Hepatocyte (in vitro differentiated cells): ENCODE measurements at regions not wholly inside any gene's neighbourhood (a gene's known extent, or its start where the extent isn't known, plus 50 kb on each side); places are given as distances from the start of the nearest gene placed in this dataset.
"Not testable (repeated sequence)": the region's sequence is repeated elsewhere in the genome, so short reads cannot be mapped to it uniquely, and the experiment has no call there.

ENCODE experiments used
- DNase-seq: peaks from one replicate; pipeline ENCODE4 v3.0.0-alpha.2; 2016; ENCODE audit warnings: low spot score
- H2AFZ ChIP-seq: fragments of 200-600 bp; sonication (generic); 2 replicates; pipeline ENCODE4 v1.6.0; 2016; ENCODE audit warnings: antibody characterized with exemption, mild to moderate bottlenecking
- H3K27ac ChIP-seq: fragments of 200-600 bp; sonication (generic); 2 replicates; pipeline ENCODE4 v1.5.1; 2016; ENCODE audit warnings: mild to moderate bottlenecking
- H3K27me3 ChIP-seq: fragments of 200-600 bp; sonication (generic); 2 replicates; pipeline ENCODE4 v1.6.1; 2016
- H3K36me3 ChIP-seq: fragments of 200-600 bp; sonication (generic); replicated peaks from 2 replicates; pipeline ENCODE4 v1.5.1; 2016; ENCODE audit warnings: low read depth; ENCODE audit not compliant: insufficient read depth
- H3K4me1 ChIP-seq: fragments of 200-600 bp; sonication (generic); 2 replicates; pipeline ENCODE4 v1.5.1; 2016; ENCODE audit warnings: mild to moderate bottlenecking, moderate library complexity; ENCODE audit not compliant: insufficient read depth
- H3K4me2 ChIP-seq: fragments of 200-600 bp; sonication (generic); 2 replicates; pipeline ENCODE4 v1.6.0; 2016
- H3K4me3 ChIP-seq: fragments of 200-600 bp; sonication (generic); 2 replicates; pipeline ENCODE4 v1.5.1; 2016; ENCODE audit warnings: mild to moderate bottlenecking
- H3K79me2 ChIP-seq: fragments of 200-600 bp; sonication (generic); 2 replicates; pipeline ENCODE4 v1.6.0; 2017; ENCODE audit warnings: mild to moderate bottlenecking
- H3K9me2 ChIP-seq: fragments of 200-600 bp; sonication (generic); replicated peaks from 2 replicates; pipeline ENCODE4 v1.6.0; 2017; ENCODE audit warnings: mild to moderate bottlenecking; ENCODE audit not compliant: insufficient read depth
- H3K9me3 ChIP-seq: fragments of 200-600 bp; sonication (generic); 2 replicates; pipeline ENCODE4 v1.5.1; 2016; ENCODE audit warnings: low read depth, mild to moderate bottlenecking
- H4K20me1 ChIP-seq: fragments of 200-600 bp; sonication (generic); 2 replicates; pipeline ENCODE4 v1.6.0; 2016; ENCODE audit warnings: mild to moderate bottlenecking; ENCODE audit not compliant: insufficient read depth, poor library complexity, severe bottlenecking
- EZH2 ChIP-seq: fragments of 200-600 bp; sonication (generic); IDR thresholded peaks from 2 replicates; pipeline ENCODE4 v1.6.1; 2016; ENCODE audit warnings: antibody characterized with exemption, mild to moderate bottlenecking, borderline replicate concordance
- EZH2phosphoT487 ChIP-seq: fragments of 200-600 bp; sonication (generic); IDR thresholded peaks from one replicate; pipeline ENCODE4 v1.6.1; 2018; ENCODE audit warnings: antibody characterized with exemption, mild to moderate bottlenecking, low read depth, moderate library complexity; ENCODE audit not compliant: unreplicated experiment, severe bottlenecking
- WGBS: methylation state at CpG from one replicate; pipeline ENCODE4 v1.1.6; 2016; ENCODE audit warnings: low lambda C conversion rate; ENCODE audit errors: missing lambda C conversion rate; 5-methylcytosine and 5-hydroxymethylcytosine counted together
- TF ChIP-seq, protein P1 (sequence below): fragments of 200-600 bp; sonication (generic); IDR thresholded peaks from 2 replicates; pipeline ENCODE4 v1.5.1; 2016; ENCODE audit warnings: antibody characterized with exemption, mild to moderate bottlenecking; ENCODE audit not compliant: poor library complexity

DNA sequence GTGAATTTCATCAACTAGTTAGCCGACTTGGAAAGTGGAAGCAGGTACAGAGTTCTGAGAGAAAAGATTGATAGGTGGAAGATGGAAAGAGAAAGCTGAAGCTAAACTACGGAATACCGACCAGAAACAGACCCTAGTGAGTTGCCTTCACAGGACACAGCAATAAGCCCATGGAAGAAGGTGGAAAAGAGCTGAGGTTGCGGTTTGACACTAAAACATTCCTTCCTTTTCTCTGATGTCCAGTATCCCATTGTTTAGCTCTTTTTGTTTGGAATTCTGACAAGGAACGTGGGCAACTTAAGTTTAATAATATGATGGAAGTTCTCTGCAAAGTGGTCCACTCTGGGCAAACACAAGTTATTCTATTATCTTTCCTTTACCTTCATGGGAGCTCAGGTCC is 110.1 kb upstream of the ADTRP start:
- DNase-seq, result no peak
- TF ChIP-seq EZH2phosphoT487, result no peak
- no peak for TF ChIP-seq EZH2
- TF ChIP-seq, protein P1, sequence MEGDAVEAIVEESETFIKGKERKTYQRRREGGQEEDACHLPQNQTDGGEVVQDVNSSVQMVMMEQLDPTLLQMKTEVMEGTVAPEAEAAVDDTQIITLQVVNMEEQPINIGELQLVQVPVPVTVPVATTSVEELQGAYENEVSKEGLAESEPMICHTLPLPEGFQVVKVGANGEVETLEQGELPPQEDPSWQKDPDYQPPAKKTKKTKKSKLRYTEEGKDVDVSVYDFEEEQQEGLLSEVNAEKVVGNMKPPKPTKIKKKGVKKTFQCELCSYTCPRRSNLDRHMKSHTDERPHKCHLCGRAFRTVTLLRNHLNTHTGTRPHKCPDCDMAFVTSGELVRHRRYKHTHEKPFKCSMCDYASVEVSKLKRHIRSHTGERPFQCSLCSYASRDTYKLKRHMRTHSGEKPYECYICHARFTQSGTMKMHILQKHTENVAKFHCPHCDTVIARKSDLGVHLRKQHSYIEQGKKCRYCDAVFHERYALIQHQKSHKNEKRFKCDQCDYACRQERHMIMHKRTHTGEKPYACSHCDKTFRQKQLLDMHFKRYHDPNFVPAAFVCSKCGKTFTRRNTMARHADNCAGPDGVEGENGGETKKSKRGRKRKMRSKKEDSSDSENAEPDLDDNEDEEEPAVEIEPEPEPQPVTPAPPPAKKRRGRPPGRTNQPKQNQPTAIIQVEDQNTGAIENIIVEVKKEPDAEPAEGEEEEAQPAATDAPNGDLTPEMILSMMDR, result no peak
- H2AFZ ChIP-seq, result no peak overlapping the region
- H4K20me1 ChIP-seq, result no peaks in the 10 kb centered on the region
- H3K4me2 ChIP-seq, result no peak overlapping the region
- H3K27ac ChIP-seq, result no peak overlapping the region
- H3K36me3 ChIP-seq, result no peaks in the 10 kb centered on the region
- 96% methylated on average over 5 of the region's 5 CpGs for WGBS
- H3K27me3 ChIP-seq, result no peaks in the 10 kb centered on the region
- no peaks in the 10 kb centered on the region for H3K9me2 ChIP-seq
- H3K79me2 ChIP-seq, result no peaks in the 10 kb centered on the region
- H3K9me3 ChIP-seq, result no peaks in the 10 kb centered on the region
- no peaks in the 10 kb centered on the region for H3K4me1 ChIP-seq
- H3K4me3 ChIP-seq, result no peak overlapping the region

DNA sequence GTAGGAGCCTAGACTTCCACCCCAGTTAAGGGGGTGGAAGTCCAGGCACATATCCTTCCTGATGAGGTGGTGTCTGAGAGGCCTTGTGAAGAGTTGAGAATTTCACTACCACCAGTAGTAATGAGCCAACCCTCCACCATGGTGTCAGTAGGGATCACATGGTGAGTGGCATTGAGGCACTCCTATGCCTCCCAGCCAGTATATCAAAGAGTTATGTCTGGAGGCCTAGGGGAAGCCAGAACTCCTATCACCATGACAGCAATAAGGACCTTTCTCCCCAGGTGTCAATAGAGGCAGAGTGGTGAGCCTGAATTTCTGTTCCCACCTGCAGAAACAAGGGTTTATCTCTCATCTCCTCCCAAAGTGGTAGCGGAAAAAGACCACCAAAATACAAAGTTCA is 106.6 kb upstream of the ADTRP start:
- Histone ChIP-seq H2AFZ (no peak overlapping the region), H3K9me2 (no peaks in the 10 kb centered on the region)
- TF ChIP-seq, protein P1, result no peak
- TF ChIP-seq EZH2, result no peak
- no peak for TF ChIP-seq EZH2phosphoT487

DNA sequence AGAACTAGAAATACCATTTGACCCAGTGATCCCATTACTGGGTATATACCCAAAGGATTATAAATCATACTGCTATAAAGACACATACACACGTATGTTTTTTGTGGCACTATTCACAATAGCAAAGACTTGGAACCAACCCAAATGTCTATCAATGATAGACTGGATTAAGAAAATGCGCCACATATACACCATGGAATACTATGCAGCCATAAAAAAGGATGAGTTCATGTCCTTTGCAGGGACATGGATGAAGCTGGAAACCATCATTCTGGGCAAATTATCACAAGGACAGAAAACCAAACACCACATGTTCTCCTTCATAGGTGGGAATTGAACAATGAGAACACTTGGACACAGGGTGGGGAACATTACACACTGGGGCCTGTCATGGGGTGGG is 104.9 kb upstream of the ADTRP start:
- 100% methylated on average over 2 of the region's 2 CpGs for WGBS
- H4K20me1 ChIP-seq, result not testable (repeated sequence)

More for the DNA sequence above, 106.6 kb upstream of the ADTRP start:
- Histone ChIP-seq H3K36me3 (no peaks in the 10 kb centered on the region), H3K79me2 (no peaks in the 10 kb centered on the region), H4K20me1 (no peaks in the 10 kb centered on the region), H3K9me3 (no peaks in the 10 kb centered on the region), H3K4me3 (no peak overlapping the region), H3K4me2 (no peak overlapping the region), H3K4me1 (no peaks in the 10 kb centered on the region), H3K27ac (no peak overlapping the region), H3K27me3 (no peaks in the 10 kb centered on the region)
- no peak for DNase-seq
- WGBS, result 100% methylated on average over 1 of the region's 1 CpG

DNA sequence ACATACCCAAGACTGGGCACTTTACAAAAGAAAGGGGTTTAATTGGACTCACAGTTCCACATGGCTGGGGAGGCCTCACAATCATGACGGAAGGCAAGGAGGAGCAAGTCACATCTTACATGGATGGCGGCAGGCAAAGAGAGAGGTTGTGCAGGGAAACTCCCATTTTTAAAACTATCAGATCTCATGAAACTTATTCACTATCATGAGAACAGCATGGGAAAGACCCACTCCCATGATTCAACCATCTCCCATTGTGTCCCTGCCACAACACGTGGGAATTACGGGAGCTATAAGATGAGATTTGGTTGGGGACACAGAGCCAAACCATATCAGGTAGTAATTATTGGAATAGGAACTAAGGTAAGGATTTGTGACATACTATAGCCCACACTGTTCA is 101.6 kb upstream of the ADTRP start:
- H3K9me3 ChIP-seq, H3K4me2 ChIP-seq, H3K27me3 ChIP-seq, H3K27ac ChIP-seq, H3K36me3 ChIP-seq, H4K20me1 ChIP-seq, H3K4me1 ChIP-seq, H3K9me2 ChIP-seq, H2AFZ ChIP-seq, H3K4me3 ChIP-seq, H3K79me2 ChIP-seq, DNase-seq: not testable (repeated sequence)
- WGBS, result 96% methylated on average over 4 of the region's 4 CpGs

More for the DNA sequence above, 104.9 kb upstream of the ADTRP start:
- H3K4me2 ChIP-seq, H3K36me3 ChIP-seq, H3K27me3 ChIP-seq, H3K4me1 ChIP-seq, DNase-seq, H3K27ac ChIP-seq, H3K4me3 ChIP-seq, H3K9me3 ChIP-seq, H3K9me2 ChIP-seq, H2AFZ ChIP-seq, H3K79me2 ChIP-seq: not testable (repeated sequence)

DNA sequence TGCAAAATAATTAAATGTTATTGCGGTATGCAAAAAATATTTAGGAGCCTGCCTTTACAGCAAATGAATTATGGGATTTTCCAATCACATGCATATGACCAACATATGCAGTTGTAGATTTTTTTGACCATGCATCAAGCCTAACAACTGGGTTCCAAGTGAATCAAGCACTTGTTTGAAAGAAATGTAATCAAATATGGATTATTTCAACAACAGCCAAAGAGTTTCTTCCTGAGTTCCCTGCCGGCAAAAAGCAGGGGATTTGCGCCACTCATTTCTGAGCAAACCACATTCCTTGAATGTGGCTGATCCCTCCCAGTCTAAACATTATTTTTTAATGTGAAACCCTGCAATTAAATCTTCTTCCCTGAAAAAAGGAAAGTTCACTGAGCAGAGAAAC is 100.1 kb upstream of the ADTRP start:
- no peaks in the 10 kb centered on the region for H3K79me2 ChIP-seq
- TF ChIP-seq, protein P1, result no peak
- no peak for TF ChIP-seq EZH2
- H3K9me3 ChIP-seq, result no peaks in the 10 kb centered on the region
- no peaks in the 10 kb centered on the region for H3K36me3 ChIP-seq
- H3K4me2 ChIP-seq, result peak overlapping the region; percentile 11
- DNase-seq, result no peak
- H3K9me2 ChIP-seq, result no peaks in the 10 kb centered on the region
- H2AFZ ChIP-seq, result no peak overlapping the region
- no peak overlapping the region for H3K4me3 ChIP-seq
- no peaks in the 10 kb centered on the region for H4K20me1 ChIP-seq
- H3K4me1 ChIP-seq, result peaks cover 5% of the 10 kb centered on the region
- H3K27me3 ChIP-seq, result no peaks in the 10 kb centered on the region
- WGBS, result 62% methylated on average over 3 of the region's 3 CpGs
- H3K27ac ChIP-seq, result no peak overlapping the region
